ENCODE measurements at regions not wholly inside any gene's neighbourhood (a gene's known extent, or its start where the extent isn't known, plus 50 kb on each side); places are given as distances from the start of the nearest gene placed in this dataset.

GRCh38 chr5:60229691-60230185, 336.2 kb upstream of the PDE4D start:
- TF ChIP-seq POLR2AphosphoS5 (IDR thresholded peaks at IDR 0.05; ENCODE audit: low read depth, low read length), result no peak
- no peak for TF ChIP-seq POLR2A (IDR thresholded peaks at IDR 0.05; ENCODE audit: low read depth, low read length)
- TF ChIP-seq TAF1 (IDR thresholded peaks at IDR 0.05; ENCODE audit: low read depth, low read length), result no peak
- TF ChIP-seq SPI1 (IDR thresholded peaks at IDR 0.05; ENCODE audit: low read depth, low read length), result no peak
- no peak for TF ChIP-seq POU2F2 (IDR thresholded peaks at IDR 0.05; ENCODE audit: low read depth, low read length)

All from GM12891 (cell line).